ENCODE measurements at regions not wholly inside any gene's neighbourhood (a gene's known extent, or its start where the extent isn't known, plus 50 kb on each side); places are given as distances from the start of the nearest gene placed in this dataset.

DNA sequence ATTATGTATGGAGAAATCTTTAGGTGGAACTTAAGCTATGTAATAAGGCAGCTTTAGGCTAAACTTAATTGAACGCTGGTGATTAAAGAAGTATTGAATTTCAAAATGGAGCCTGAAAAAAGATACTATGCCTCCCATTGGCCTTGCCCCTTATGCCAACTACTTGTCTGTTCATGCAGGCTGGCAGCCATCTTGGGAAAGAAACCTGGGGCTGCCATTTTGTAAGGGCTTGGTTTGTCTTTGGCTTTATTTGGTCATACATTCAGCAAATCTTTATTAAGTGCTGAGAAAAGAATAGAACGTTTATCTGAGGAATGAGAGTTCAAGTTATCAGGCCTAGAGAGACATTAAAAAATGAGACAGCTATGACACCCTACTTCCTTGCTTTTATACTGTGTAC, 231.3 kb downstream of the KCNE4 start:
- TF ChIP-seq, protein P1, sequence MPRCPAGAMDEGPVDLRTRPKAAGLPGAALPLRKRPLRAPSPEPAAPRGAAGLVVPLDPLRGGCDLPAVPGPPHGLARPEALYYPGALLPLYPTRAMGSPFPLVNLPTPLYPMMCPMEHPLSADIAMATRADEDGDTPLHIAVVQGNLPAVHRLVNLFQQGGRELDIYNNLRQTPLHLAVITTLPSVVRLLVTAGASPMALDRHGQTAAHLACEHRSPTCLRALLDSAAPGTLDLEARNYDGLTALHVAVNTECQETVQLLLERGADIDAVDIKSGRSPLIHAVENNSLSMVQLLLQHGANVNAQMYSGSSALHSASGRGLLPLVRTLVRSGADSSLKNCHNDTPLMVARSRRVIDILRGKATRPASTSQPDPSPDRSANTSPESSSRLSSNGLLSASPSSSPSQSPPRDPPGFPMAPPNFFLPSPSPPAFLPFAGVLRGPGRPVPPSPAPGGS (IDR thresholded peaks at IDR 0.05; ENCODE audit: borderline replicate concordance, insufficient read depth, low read depth, low read length, poor library complexity, severe bottlenecking): no peak
- TF ChIP-seq RBBP5 (conservative IDR thresholded peaks at IDR 0.05) (no peak), HDAC6 (IDR thresholded peaks at IDR 0.05; ENCODE audit: unreplicated experiment) (no peak), CEBPB (IDR thresholded peaks at IDR 0.05; ENCODE audit: borderline replicate concordance in 1 of 2, low read depth in 2 of 2, low read length in 2 of 2) (no peak)
- TF ChIP-seq, protein P2, sequence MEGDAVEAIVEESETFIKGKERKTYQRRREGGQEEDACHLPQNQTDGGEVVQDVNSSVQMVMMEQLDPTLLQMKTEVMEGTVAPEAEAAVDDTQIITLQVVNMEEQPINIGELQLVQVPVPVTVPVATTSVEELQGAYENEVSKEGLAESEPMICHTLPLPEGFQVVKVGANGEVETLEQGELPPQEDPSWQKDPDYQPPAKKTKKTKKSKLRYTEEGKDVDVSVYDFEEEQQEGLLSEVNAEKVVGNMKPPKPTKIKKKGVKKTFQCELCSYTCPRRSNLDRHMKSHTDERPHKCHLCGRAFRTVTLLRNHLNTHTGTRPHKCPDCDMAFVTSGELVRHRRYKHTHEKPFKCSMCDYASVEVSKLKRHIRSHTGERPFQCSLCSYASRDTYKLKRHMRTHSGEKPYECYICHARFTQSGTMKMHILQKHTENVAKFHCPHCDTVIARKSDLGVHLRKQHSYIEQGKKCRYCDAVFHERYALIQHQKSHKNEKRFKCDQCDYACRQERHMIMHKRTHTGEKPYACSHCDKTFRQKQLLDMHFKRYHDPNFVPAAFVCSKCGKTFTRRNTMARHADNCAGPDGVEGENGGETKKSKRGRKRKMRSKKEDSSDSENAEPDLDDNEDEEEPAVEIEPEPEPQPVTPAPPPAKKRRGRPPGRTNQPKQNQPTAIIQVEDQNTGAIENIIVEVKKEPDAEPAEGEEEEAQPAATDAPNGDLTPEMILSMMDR (IDR thresholded peaks at IDR 0.05 in 2 of 3, conservative IDR thresholded peaks at IDR 0.05 in 1 of 3; ENCODE audit: control insufficient read depth in 2 of 3, extremely low read depth in 1 of 3, insufficient read depth in 1 of 3, low read depth in 3 of 3, low read length in 3 of 3): no peak

Data from GM12878 (cell line).